Activated CD8-positive, alpha-beta memory T cell treated with anti-CD3 and anti-CD28 coated beads, Interleukin-2, amount 10 ng/mL, durations not matched to agents 7 days and 5 days (primary cell): ENCODE measurements at regions not wholly inside any gene's neighbourhood (a gene's known extent, or its start where the extent isn't known, plus 50 kb on each side); places are given as distances from the start of the nearest gene placed in this dataset.

Source experiments
- ATAC-seq: fragments of 150-1000 bp; cut with Tn5 transposase; one replicate; pipeline ENCODE4 v1.10.0; 2021; ENCODE audit warnings: moderate library complexity
- CTCF ChIA-PET: fragments of 350-600 bp; sonication (Branson Sonifier 250); formaldehyde crosslinking; loops from one replicate; lab custom pipeline; 2021; ENCODE audit warnings: antibody characterized with exemption; lab: Charles Lee
- DNase-seq: peaks from one replicate; pipeline ENCODE4 v3.0.0-alpha.2; 2020
- H3K27ac Mint-ChIP-seq: one replicate; pipeline ENCODE4 v1.8.0; 2021; ENCODE audit warnings: mild to moderate bottlenecking, mixed read lengths
- H3K27me3 Mint-ChIP-seq: one replicate; pipeline ENCODE4 v1.8.0; 2021; ENCODE audit warnings: mixed read lengths
- H3K36me3 Mint-ChIP-seq: one replicate; pipeline ENCODE4 v1.8.0; 2021; ENCODE audit warnings: mild to moderate bottlenecking, mixed read lengths
- H3K4me1 Mint-ChIP-seq: one replicate; pipeline ENCODE4 v1.8.0; 2021; ENCODE audit warnings: mixed read lengths
- H3K4me3 Mint-ChIP-seq: one replicate; pipeline ENCODE4 v1.8.0; 2021; ENCODE audit warnings: mild to moderate bottlenecking, moderate library complexity, mixed read lengths
- H3K9me3 Mint-ChIP-seq: one replicate; pipeline ENCODE4 v1.8.0; 2022; ENCODE audit warnings: low read depth, mixed read lengths

DNA sequence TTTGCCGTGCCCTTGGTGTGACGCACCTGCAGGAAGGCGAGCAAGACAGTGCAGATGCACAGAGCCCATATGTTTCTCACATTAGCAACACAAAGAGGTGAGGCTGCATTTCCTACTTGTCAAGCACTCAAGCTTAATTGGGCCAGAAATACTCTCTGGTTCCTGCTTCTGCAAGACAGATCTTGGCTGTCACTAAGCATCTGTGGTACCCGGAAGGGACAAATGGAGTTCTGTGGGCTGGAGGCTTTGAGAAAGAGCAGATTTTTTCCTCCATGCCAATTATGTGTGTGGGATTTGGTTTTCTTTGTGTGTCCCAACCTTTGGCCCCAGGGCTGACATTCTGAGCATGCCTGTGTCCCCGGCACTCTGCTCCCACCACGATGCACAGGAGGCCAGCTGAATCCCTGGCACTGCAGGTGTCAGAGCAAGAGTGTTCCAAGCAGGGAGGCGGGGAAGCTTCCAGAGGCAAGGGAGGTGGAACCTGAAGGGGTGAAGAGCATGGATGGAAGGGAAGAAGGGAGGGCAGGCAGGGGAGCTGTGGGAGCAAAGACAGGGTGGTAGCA is 52.0 kb upstream of the STUM start:
- peaks cover 25% of the 10 kb centered on the region for H3K27me3 Mint-ChIP-seq
- CTCF ChIA-PET: no interaction called here
- H3K36me3 Mint-ChIP-seq: no peaks in the 10 kb centered on the region
- no peak overlapping the region for H3K27ac Mint-ChIP-seq
- DNase-seq (no peak), ATAC-seq (no peak)
- H3K9me3 Mint-ChIP-seq: no peaks in the 10 kb centered on the region
- H3K4me1 Mint-ChIP-seq: no peaks in the 10 kb centered on the region
- no peak overlapping the region for H3K4me3 Mint-ChIP-seq

DNA sequence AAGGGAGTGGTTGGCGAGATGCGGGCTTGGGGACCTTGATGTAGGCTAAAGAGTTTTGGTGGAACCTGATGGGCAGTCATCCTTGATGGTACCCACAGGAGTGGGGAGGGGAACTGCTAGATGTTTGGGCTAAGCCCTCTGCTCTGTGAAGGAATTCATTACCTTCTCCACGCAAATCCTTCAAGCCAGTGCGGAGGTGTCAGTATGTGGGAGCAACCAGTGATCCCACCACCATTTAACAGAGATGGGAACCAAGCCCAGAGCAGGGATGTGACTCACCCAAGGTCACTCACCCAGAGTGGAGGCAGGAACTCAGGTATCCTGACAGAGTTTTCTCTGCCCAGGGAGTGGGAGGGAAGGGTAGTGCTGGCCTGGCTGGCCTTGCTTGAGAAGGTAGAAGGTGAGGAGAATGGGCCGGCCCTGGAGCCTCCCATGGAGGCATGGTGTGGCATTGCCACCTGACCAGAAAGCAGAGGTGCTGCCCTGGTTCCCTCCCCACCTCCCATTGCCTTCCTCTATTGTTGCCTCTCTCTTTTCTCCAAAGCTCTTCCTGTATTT is 51.2 kb upstream of the STUM start:
- Mint-ChIP-seq H3K27ac (no peak overlapping the region), H3K4me1 (no peaks in the 10 kb centered on the region), H3K36me3 (no peaks in the 10 kb centered on the region), H3K27me3 (peaks cover 34% of the 10 kb centered on the region), H3K9me3 (no peaks in the 10 kb centered on the region), H3K4me3 (no peak overlapping the region)
- ATAC-seq: no peak
- CTCF ChIA-PET: interaction anchor here (1.2 kb wide), 1 partner anchor 40 kb away, joined by 3 read pairs; no protein-coding TSS in a partner anchor
- no peak for DNase-seq

DNA sequence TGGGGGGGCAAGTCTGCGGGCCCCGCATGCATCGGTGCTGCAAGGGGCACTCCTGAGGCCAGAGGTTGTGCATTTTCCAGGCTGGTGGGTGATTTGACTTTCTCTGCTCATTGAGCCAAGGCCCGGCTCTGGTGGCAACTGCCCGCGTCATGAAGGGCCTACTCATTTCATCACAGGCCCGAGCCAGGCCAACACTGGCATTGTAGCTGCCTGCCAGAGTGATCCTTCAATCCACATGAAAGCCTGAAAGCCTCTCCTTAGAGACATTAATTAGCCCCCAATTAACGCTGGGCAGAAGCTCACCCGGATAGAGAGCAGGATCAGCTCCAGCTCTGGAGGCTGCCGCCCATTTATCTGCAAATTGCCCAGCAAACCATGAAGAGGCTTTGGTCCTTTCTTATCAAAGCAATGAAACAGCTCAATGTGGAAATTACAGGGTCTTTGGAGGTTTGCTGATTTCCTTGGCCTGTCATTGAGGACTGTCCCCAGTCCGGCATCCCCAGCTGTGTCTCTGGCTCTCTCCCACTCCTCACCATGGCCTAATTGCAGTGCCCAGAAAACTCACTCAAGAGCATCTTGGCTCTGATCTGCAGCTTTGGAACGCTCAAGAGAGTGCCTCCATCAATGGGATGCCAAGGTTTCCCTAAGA is 50.4 kb upstream of the STUM start:
- H3K4me3 Mint-ChIP-seq: no peak overlapping the region
- CTCF ChIA-PET: interaction anchor here (1.2 kb wide), 1 partner anchor 41 kb away, joined by 3 read pairs; no protein-coding TSS in a partner anchor
- H3K36me3 Mint-ChIP-seq: no peaks in the 10 kb centered on the region
- no peaks in the 10 kb centered on the region for H3K4me1 Mint-ChIP-seq
- peaks cover 41% of the 10 kb centered on the region for H3K27me3 Mint-ChIP-seq
- ATAC-seq (no peak), DNase-seq (no peak)
- no peak overlapping the region for H3K27ac Mint-ChIP-seq
- no peaks in the 10 kb centered on the region for H3K9me3 Mint-ChIP-seq

DNA sequence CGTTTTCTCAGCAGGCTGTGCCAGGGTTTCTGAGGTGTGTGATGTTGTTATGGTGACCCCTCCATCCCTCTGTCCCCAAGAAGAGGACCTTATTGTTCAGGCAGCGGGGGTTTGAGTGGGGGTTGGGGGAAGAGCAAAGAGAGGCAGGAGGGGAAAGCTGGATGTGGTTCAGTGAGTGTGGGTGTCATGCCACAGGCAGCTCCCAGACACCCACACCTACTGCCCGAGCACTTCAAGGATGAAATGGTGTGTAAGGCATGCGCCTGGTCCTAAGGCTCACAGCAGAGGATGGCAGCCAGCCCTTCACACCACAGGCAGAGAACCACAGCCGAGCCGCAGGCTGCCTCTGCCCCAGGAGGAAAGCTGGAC is 49.9 kb upstream of the STUM start:
- H3K4me1 Mint-ChIP-seq: no peaks in the 10 kb centered on the region
- no peak overlapping the region for H3K4me3 Mint-ChIP-seq
- CTCF ChIA-PET: no interaction called here

More for the DNA sequence above, 49.9 kb upstream of the STUM start:
- Mint-ChIP-seq H3K9me3 (no peaks in the 10 kb centered on the region), H3K27me3 (peaks cover 45% of the 10 kb centered on the region), H3K27ac (no peak overlapping the region), H3K36me3 (no peaks in the 10 kb centered on the region)
- no peak for ATAC-seq
- DNase-seq: no peak
